GM21526 (cell line): ENCODE measurements at regions not wholly inside any gene's neighbourhood (a gene's known extent, or its start where the extent isn't known, plus 50 kb on each side); places are given as distances from the start of the nearest gene placed in this dataset.

ENCODE experiments used
- ATAC-seq: cut with Tn5 transposase; IDR thresholded peaks from one replicate; pipeline ENCODE4 v1.9.1; 2021; ENCODE audit warnings: moderate library complexity; ENCODE audit not compliant: unreplicated experiment, low FRiP score

GRCh38 chr10:107336061-107336460, 171.6 kb upstream of the SORCS1 start:
- ATAC-seq = no peak

GRCh38 chr10:107317592-107317991, 153.1 kb upstream of the SORCS1 start:
- no peak for ATAC-seq

DNA sequence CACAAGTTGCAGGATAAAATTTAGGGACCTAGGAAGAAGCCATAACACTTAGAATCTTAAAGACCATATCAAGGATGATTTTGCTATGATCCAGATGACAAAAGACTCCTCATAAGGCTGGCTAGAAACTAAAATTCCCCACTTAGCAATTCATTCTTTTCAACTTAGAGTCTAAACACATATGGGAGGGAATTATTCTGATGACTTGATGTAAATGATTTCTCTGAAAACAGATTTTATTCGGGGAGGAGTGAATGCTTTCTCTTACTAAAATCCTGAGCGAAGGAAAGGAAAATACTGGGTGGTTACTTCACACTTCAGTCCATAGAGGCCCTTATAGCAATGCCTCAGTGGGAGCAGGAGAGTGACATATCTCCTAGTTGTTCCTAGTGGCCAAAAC, 138.7 kb upstream of the SORCS1 start:
- no peak for ATAC-seq

GRCh38 chr10:107299606-107300005, 135.1 kb upstream of the SORCS1 start:
- no peak for ATAC-seq

- no peak for ATAC-seq
Measured at GRCh38 chr10:107284187-107284586, 119.7 kb upstream of the SORCS1 start.

DNA sequence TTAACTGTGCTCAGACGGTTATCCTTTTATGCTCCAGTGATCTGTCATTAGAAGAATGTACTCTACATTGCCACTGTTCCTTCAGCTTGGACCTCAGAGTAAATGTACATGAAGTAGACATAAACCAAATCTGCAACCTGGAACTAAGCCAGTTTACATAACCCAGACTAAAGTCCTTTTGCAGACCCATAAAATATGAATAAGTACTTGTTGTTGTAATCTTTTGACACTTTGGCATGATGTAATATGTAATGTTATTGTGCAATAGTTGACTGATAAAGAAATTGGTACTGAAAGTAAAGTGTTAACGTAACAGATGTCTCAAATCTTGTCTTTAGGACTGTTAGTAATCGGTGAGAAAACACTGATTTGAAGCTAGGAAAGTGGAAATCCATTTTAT, 115.8 kb upstream of the SORCS1 start:
- no peak for ATAC-seq

- no peak for ATAC-seq
Measured at GRCh38 chr10:107277591-107277990, 113.1 kb upstream of the SORCS1 start.

GRCh38 chr10:107275806-107276205, 111.3 kb upstream of the SORCS1 start:
- no peak for ATAC-seq

DNA sequence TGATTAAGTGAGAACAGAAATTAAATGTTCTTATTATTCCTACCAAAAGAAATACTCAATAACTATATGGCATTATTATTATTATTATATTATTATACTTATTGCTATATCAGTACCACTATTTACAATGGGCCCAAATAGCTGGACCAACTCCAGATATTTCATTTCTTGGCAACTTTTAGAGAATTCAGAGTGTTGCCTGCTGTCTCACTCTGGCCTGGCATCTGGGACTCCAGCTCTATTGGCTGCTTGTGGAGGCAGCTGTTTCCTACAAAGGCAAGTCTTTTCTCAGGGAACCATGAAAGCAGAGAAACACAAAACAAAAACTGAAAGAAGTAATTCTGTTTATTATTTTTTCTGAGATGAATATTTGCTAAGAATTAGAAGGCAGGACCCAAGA, 105.1 kb upstream of the SORCS1 start:
- ATAC-seq = no peak

DNA sequence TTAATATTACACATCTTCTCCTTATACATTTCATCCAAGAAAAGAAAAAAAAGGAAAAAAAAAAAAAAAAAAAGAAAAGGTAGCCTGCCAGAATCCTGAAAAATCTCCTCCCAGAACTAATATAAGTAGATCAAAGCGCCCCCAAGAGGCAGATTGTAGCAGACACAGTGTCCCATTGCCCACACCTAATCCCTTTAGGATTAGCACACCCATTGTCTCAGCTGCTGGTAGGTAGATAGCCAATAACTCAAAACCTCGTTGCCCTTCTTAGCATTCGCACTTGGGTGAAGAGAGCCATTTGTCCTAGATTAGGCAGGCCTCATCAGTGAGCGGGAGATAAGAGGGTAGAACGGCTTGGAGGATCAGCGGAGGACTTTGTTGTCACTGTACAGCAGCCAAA, 100.2 kb upstream of the SORCS1 start:
- no peak for ATAC-seq

GRCh38 chr10:107244122-107244521, 79.6 kb upstream of the SORCS1 start:
- ATAC-seq = no peak

- ATAC-seq = no peak
Measured at GRCh38 chr10:107238275-107238674, 73.8 kb upstream of the SORCS1 start.

DNA sequence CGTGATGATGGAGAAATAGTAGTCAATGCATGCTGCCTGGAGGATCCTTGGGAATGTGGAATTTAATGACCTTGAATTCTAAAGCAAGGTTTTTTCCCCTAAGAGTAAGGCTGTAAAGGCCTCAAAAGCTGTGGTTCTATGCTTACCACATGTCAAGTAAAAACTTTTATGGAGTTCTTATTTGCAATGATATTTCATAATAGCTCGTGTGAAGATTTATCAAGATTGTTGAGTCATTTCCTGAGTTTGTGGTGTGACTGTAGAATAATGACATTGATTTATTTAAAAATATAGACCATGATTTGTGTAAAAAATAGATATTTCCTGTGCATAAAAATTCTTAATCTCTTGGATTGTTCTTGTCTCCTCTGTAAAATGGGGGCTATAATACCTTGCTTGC, 67.5 kb upstream of the SORCS1 start:
- ATAC-seq = no peak

DNA sequence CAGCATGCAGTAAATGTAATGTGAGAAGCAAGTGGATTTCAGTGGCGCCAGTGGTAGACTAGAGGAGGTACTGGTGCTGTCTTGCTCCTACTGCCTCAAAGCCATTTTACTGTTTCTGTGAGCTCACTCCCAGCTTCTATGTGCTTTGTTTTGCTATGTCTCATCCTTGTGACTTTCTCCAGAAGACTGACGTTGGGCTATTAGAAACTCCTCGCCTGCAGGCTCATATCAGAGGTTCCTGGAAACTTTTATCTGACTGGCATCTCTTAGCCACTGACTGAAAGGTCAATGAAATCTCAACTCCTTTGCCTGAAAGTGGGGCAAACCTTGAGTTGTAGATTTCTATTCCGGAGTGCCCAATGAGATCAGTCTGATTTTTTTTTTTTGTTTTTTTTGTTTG, 66.4 kb upstream of the SORCS1 start:
- ATAC-seq = no peak

DNA sequence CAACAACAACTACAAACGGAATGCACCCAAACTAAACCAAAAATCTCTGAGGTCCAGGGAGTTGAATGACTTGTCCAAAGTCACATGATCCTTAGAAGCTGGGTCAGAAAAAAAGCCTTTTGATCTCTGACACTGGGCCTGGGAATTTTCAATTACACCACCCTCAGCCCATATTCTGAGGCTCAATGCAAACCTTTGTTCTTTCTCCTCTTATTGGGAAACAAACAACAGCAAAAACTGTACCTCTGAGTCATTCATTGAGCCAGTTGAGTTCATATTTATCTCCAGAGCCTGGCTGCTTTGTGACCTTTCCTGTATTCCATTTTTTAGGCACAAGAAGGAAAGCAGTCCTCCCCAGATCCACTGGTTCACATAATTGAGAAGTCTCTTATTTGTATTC, 51.2 kb upstream of the SORCS1 start:
- no peak for ATAC-seq
